ENCODE measurements at regions not wholly inside any gene's neighbourhood (a gene's known extent, or its start where the extent isn't known, plus 50 kb on each side); places are given as distances from the start of the nearest gene placed in this dataset.

GRCh38 chr4:82215800-82216199 is 158.0 kb downstream of the HNRNPD start:
- no peak for TF ChIP-seq CTCF (IDR thresholded peaks at IDR 0.05; ENCODE audit: control extremely low read depth, extremely low read depth)
- no peak overlapping the region for H3K27ac ChIP-seq (ENCODE audit: low read depth in 1 of 2, low read length in 1 of 2)
- ATAC-seq (ENCODE audit: insufficient read depth, low FRiP score) = no peak

DNA sequence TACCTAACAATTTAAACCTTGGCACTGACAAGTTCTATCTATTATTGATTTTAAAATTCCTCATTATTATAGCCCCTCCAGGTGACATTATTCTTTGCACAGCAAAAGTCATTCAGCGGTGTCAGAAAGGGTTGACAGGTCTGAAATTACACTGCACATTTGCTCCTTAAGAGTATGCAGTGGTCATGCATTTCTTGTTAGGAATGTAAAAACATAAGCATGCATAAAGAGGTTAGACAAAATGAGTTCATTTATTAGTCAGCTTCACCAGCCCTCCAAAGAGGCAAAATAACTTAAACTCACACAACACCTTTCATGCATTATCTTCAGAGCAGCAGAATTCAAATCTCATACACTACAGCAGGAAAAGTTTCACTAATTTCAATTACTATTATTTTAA is 158.8 kb downstream of the HNRNPD start:
- ATAC-seq (ENCODE audit: insufficient read depth, low FRiP score) (no peak), DNase-seq (no peak)
- no peak for TF ChIP-seq CTCF (IDR thresholded peaks at IDR 0.05; ENCODE audit: control extremely low read depth, extremely low read depth)
- Histone ChIP-seq H3K27ac (ENCODE audit: low read depth in 1 of 2, low read length in 1 of 2) (no peak overlapping the region), H3K4me3 (no peak overlapping the region), H3K27me3 (ENCODE audit: control insufficient read depth in 3 of 3, insufficient read depth in 3 of 3, low read length in 2 of 3) (no peaks in the 10 kb centered on the region), H3K9ac (ENCODE audit: insufficient read depth in 1 of 2, low read length in 2 of 2) (no peak overlapping the region), H3K4me1 (ENCODE audit: control insufficient read depth in 5 of 5, insufficient read depth in 5 of 5, low read length in 5 of 5) (no peaks in the 10 kb centered on the region), H3K36me3 (ENCODE audit: control insufficient read depth in 4 of 4, insufficient read depth in 4 of 4, low read length in 4 of 4) (no peaks in the 10 kb centered on the region), H3K9me3 (ENCODE audit: control insufficient read depth in 4 of 4, insufficient read depth in 3 of 4, low read length in 3 of 4) (no peaks in the 10 kb centered on the region)
- WGBS, 2 donors = 90 to 98% methylated on average over 1 of the region's 1 CpG

More at GRCh38 chr4:82215800-82216199, 158.0 kb downstream of the HNRNPD start:
- Histone ChIP-seq H3K36me3 (ENCODE audit: control insufficient read depth in 4 of 4, insufficient read depth in 4 of 4, low read length in 4 of 4) (no peaks in the 10 kb centered on the region), H3K27me3 (ENCODE audit: control insufficient read depth in 3 of 3, insufficient read depth in 3 of 3, low read length in 2 of 3) (no peaks in the 10 kb centered on the region), H3K9me3 (ENCODE audit: control insufficient read depth in 4 of 4, insufficient read depth in 3 of 4, low read length in 3 of 4) (no peaks in the 10 kb centered on the region), H3K4me1 (ENCODE audit: control insufficient read depth in 5 of 5, insufficient read depth in 5 of 5, low read length in 5 of 5) (no peaks in the 10 kb centered on the region), H3K9ac (ENCODE audit: insufficient read depth in 1 of 2, low read length in 2 of 2) (no peak overlapping the region), H3K4me3 (no peak overlapping the region)
- DNase-seq = no peak

GRCh38 chr4:82213485-82214417 is 160.0 kb downstream of the HNRNPD start:
- Histone ChIP-seq H3K9ac (ENCODE audit: insufficient read depth in 1 of 2, low read length in 2 of 2) (no peak overlapping the region), H3K4me1 (ENCODE audit: control insufficient read depth in 5 of 5, insufficient read depth in 5 of 5, low read length in 5 of 5) (no peaks in the 10 kb centered on the region), H3K27ac (ENCODE audit: low read depth in 1 of 2, low read length in 1 of 2) (no peak overlapping the region), H3K9me3 (ENCODE audit: control insufficient read depth in 4 of 4, insufficient read depth in 3 of 4, low read length in 3 of 4) (no peaks in the 10 kb centered on the region), H3K27me3 (ENCODE audit: control insufficient read depth in 3 of 3, insufficient read depth in 3 of 3, low read length in 2 of 3) (no peaks in the 10 kb centered on the region), H3K36me3 (ENCODE audit: control insufficient read depth in 4 of 4, insufficient read depth in 4 of 4, low read length in 4 of 4) (no peaks in the 10 kb centered on the region), H3K4me3 (no peak overlapping the region)
- no peak for ATAC-seq (ENCODE audit: insufficient read depth, low FRiP score)
- WGBS, 2 donors = 53 to 55% methylated on average over 5 of the region's 5 CpGs
- no peak for TF ChIP-seq CTCF (IDR thresholded peaks at IDR 0.05; ENCODE audit: control extremely low read depth, extremely low read depth)
- DNase-seq = no peak
